GM18517 (cell line): ENCODE measurements at regions not wholly inside any gene's neighbourhood (a gene's known extent, or its start where the extent isn't known, plus 50 kb on each side); places are given as distances from the start of the nearest gene placed in this dataset.

Experiments
- ATAC-seq: cut with Tn5 transposase; IDR thresholded peaks from one replicate; pipeline ENCODE4 v1.9.1; 2021; ENCODE audit warnings: mild to moderate bottlenecking, moderate library complexity; ENCODE audit not compliant: unreplicated experiment

- ATAC-seq, result no peak
Observed at GRCh38 chr4:133891011-133891410, 310.6 kb downstream of the PABPC4L start.

GRCh38 chr4:133887723-133888122 is 313.9 kb downstream of the PABPC4L start:
- ATAC-seq, result no peak

- ATAC-seq, result no peak
Observed at GRCh38 chr4:133869486-133869885, 332.1 kb downstream of the PABPC4L start.

- no peak for ATAC-seq
Observed at GRCh38 chr4:133868856-133869255, 332.7 kb downstream of the PABPC4L start.

- no peak for ATAC-seq
Observed at GRCh38 chr4:133866328-133866699, 335.3 kb downstream of the PABPC4L start.

GRCh38 chr4:133865612-133866327 is 335.8 kb downstream of the PABPC4L start:
- no peak for ATAC-seq

- ATAC-seq, result no peak
Observed at GRCh38 chr4:133863153-133863552, 338.4 kb downstream of the PABPC4L start.

- no peak for ATAC-seq
Observed at GRCh38 chr4:133856731-133857355, 344.7 kb downstream of the PABPC4L start.

- no peak for ATAC-seq
Observed at GRCh38 chr4:133855001-133855400, 346.6 kb downstream of the PABPC4L start.

GRCh38 chr4:133839326-133839725 is 362.3 kb downstream of the PABPC4L start:
- ATAC-seq, result no peak

- ATAC-seq, result no peak
Observed at GRCh38 chr4:133823177-133823576, 378.4 kb downstream of the PABPC4L start.

- ATAC-seq, result no peak
Observed at GRCh38 chr4:133812954-133813353, 388.6 kb downstream of the PABPC4L start.

GRCh38 chr4:133812236-133812635 is 389.4 kb downstream of the PABPC4L start:
- ATAC-seq, result no peak

GRCh38 chr4:133808151-133808550 is 393.4 kb downstream of the PABPC4L start:
- no peak for ATAC-seq

GRCh38 chr4:133803341-133803740 is 398.2 kb downstream of the PABPC4L start:
- no peak for ATAC-seq

- no peak for ATAC-seq
Observed at GRCh38 chr4:133802359-133803140, 399.0 kb downstream of the PABPC4L start.

- no peak for ATAC-seq
Observed at GRCh38 chr4:133801883-133802282, 399.7 kb downstream of the PABPC4L start.

- ATAC-seq, result no peak
Observed at GRCh38 chr4:133800966-133801365, 400.6 kb downstream of the PABPC4L start.

GRCh38 chr4:133799717-133800315 is 401.8 kb downstream of the PABPC4L start:
- ATAC-seq, result no peak

- no peak for ATAC-seq
Observed at GRCh38 chr4:133777661-133778060, 423.9 kb downstream of the PABPC4L start.

GRCh38 chr4:133776961-133777360 is 424.6 kb downstream of the PABPC4L start:
- ATAC-seq, result no peak
